ENCODE measurements at regions not wholly inside any gene's neighbourhood (a gene's known extent, or its start where the extent isn't known, plus 50 kb on each side); places are given as distances from the start of the nearest gene placed in this dataset.

DNA sequence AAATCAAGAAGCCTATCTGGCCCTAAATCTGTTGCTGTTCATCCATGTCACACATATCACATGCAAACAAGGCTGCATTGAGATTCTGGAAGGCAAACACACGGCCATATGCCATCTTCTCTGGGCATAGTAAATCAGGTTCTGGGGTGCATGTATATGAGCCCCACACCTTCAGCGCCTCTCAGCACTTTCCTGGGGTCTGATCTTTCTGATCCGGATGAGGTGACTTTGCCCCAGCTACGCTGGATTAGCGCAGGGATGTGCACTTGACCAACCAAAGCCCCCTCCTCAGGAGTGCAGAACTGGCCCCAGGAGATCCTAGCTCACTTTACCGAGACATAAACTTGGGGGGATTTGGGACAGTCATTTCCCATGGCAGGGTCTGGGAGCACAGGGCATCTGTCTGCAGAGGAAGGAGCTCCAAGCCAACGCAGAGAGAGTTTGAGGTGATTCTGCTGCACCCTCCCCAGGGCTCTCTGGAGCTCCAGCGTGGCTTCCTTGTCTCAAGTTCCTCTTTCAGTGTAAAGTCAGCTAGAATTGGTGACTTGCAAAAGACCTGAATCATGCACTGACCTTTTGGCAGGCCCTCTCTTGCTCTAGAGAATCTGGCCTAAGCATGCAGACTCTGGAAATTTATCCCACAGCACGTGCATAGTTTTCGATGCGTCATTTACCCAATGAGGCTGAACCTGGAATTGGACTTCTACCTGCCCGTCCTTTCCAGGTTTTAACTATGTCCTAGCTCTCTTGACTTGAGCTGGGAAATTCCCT is 63.5 kb upstream of the KLF13 start:
- Histone ChIP-seq H3K36me3 (ENCODE audit: control insufficient read depth in 2 of 2, insufficient read depth in 1 of 2, low read length in 2 of 2) (no peaks in the 10 kb centered on the region), H3K4me3 (ENCODE audit: low read depth, low read length) (no peak overlapping the region), H3K27ac (ENCODE audit: extremely low read depth, low read depth, low read length) (no peak overlapping the region)

DNA sequence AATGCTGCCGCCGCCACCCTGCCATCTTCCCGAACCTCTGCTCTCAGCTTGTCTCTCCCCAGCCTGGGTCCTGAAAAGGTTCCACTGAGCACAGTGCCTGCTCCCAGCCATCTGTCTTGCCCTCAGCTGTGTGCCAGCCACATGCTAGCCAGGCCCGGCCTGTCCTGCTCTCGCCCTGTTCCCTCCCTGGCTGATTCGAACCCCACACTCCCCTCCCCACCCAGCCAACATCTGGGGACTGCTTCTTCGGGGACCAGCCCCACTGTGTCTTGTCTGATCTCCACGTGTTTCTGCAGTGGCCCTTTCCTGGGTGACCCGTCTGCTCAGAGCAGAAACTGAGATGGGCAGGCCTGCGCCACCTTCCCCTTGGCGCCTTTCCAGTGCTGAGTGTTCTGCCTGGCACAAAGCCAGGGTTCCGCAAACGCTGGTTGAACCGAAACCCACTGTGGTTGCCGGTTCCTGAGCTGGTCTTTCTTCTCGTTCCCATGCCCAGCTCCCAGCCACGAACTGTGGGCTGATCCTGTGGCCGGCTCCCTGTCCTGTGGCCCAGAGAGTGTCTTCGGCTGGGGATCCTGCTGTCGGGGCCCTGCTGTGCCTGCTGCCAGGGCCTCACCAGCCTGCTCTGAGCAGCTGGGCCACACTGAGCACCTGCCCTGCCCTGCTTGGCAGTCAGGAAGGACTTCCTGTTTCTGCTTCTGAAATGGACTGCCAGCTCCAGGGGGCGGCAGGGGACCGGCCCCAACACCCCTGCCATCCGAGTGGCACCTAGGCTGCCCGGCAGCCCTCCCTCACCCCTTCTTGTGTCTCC is 62.7 kb upstream of the KLF13 start:
- ChIA-PET POLR2A (no interaction called here), CTCF (no interaction called here)
- no peak overlapping the region for H3K4me3 ChIP-seq (ENCODE audit: low read depth, low read length)
- no peaks in the 10 kb centered on the region for H3K36me3 ChIP-seq (ENCODE audit: control insufficient read depth in 2 of 2, insufficient read depth in 1 of 2, low read length in 2 of 2)
- TF ChIP-seq ZNF302 (tag by site-specific recombination; IDR thresholded peaks at IDR 0.05; ENCODE audit: low read depth) (no peak), ZIC2 (tag by site-specific recombination; IDR thresholded peaks at IDR 0.05) (peak; percentile 14; the same call in 1 of the 2 replicates), ZNF785 (tag by site-specific recombination; IDR thresholded peaks at IDR 0.05) (no peak), ZNF133 (tag by site-specific recombination; IDR thresholded peaks at IDR 0.05) (no peak), SP7 (tag by site-specific recombination; IDR thresholded peaks at IDR 0.05) (no peak), ZSCAN30 (tag by site-specific recombination; IDR thresholded peaks at IDR 0.05) (no peak), ZNF600 (tag by site-specific recombination; IDR thresholded peaks at IDR 0.05) (no peak), ZNF223 (tag by site-specific recombination; IDR thresholded peaks at IDR 0.05) (peak; percentile 74; the same call in 1 of the 2 replicates), RBAK (tag by site-specific recombination; IDR thresholded peaks at IDR 0.05) (no peak), ZNF426 (tag by site-specific recombination; IDR thresholded peaks at IDR 0.05) (no peak), ZNF621 (tag by site-specific recombination; IDR thresholded peaks at IDR 0.05) (no peak)
- TF ChIP-seq, protein P1, sequence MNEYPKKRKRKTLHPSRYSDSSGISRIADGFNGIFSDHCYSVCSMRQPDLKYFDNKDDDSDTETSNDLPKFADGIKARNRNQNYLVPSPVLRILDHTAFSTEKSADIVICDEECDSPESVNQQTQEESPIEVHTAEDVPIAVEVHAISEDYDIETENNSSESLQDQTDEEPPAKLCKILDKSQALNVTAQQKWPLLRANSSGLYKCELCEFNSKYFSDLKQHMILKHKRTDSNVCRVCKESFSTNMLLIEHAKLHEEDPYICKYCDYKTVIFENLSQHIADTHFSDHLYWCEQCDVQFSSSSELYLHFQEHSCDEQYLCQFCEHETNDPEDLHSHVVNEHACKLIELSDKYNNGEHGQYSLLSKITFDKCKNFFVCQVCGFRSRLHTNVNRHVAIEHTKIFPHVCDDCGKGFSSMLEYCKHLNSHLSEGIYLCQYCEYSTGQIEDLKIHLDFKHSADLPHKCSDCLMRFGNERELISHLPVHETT (tag by site-specific recombination; IDR thresholded peaks at IDR 0.05): no peak
- no peak overlapping the region for H3K27ac ChIP-seq (ENCODE audit: extremely low read depth, low read depth, low read length)
- H3K4me1 ChIP-seq (ENCODE audit: control insufficient read depth, insufficient read depth, low read length): no peaks in the 10 kb centered on the region
- H3K9me3 ChIP-seq (ENCODE audit: control insufficient read depth, insufficient read depth, low read depth, low read length): no peaks in the 10 kb centered on the region

More for the DNA sequence above, 63.5 kb upstream of the KLF13 start:
- ChIA-PET CTCF (no interaction called here), POLR2A (no interaction called here)
- TF ChIP-seq ZNF76 (tag by site-specific recombination; IDR thresholded peaks at IDR 0.05; ENCODE audit: borderline replicate concordance, low read depth) (no peak), ZNF704 (tag by site-specific recombination; IDR thresholded peaks at IDR 0.05) (no peak), ZNF184 (tag by site-specific recombination; IDR thresholded peaks at IDR 0.05) (no peak), ZNF670 (tag by site-specific recombination; IDR thresholded peaks at IDR 0.05; ENCODE audit: low read depth) (no peak), ZNF2 (tag by site-specific recombination; IDR thresholded peaks at IDR 0.05) (no peak), ATF2 (tag by site-specific recombination; IDR thresholded peaks at IDR 0.05; ENCODE audit: low read depth) (no peak), ZNF660 (tag by site-specific recombination; IDR thresholded peaks at IDR 0.05) (no peak), ZNF335 (tag by site-specific recombination; conservative IDR thresholded peaks at IDR 0.05) (no peak), ZNF239 (tag by site-specific recombination; IDR thresholded peaks at IDR 0.05) (no peak), REPIN1 (tag by site-specific recombination; IDR thresholded peaks at IDR 0.05; ENCODE audit: low read depth) (no peak)
- TF ChIP-seq, protein P2, sequence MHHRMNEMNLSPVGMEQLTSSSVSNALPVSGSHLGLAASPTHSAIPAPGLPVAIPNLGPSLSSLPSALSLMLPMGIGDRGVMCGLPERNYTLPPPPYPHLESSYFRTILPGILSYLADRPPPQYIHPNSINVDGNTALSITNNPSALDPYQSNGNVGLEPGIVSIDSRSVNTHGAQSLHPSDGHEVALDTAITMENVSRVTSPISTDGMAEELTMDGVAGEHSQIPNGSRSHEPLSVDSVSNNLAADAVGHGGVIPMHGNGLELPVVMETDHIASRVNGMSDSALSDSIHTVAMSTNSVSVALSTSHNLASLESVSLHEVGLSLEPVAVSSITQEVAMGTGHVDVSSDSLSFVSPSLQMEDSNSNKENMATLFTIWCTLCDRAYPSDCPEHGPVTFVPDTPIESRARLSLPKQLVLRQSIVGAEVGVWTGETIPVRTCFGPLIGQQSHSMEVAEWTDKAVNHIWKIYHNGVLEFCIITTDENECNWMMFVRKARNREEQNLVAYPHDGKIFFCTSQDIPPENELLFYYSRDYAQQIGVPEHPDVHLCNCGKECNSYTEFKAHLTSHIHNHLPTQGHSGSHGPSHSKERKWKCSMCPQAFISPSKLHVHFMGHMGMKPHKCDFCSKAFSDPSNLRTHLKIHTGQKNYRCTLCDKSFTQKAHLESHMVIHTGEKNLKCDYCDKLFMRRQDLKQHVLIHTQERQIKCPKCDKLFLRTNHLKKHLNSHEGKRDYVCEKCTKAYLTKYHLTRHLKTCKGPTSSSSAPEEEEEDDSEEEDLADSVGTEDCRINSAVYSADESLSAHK (tag by site-specific recombination; IDR thresholded peaks at IDR 0.05): no peak
- no peaks in the 10 kb centered on the region for H3K9me3 ChIP-seq (ENCODE audit: control insufficient read depth, insufficient read depth, low read depth, low read length)
- H3K4me1 ChIP-seq (ENCODE audit: control insufficient read depth, insufficient read depth, low read length): no peaks in the 10 kb centered on the region
